SK-N-SH (cell line): ENCODE measurements at regions not wholly inside any gene's neighbourhood (a gene's known extent, or its start where the extent isn't known, plus 50 kb on each side); places are given as distances from the start of the nearest gene placed in this dataset.

Experiments
- CTCF ChIP-seq: fragments of 200-600 bp; sonication (generic); IDR thresholded peaks from 2 replicates; pipeline ENCODE4 v1.6.1; 2017; ENCODE audit warnings: antibody characterized with exemption, mild to moderate bottlenecking, moderate library complexity
- EP300 ChIP-seq, 2 experiments: IDR thresholded peaks; 2 replicates each; pipeline versions ENCODE4 v1.4.0 to v1.6.1; 2012; ENCODE audit warnings: borderline replicate concordance in 1 of 2, low read depth in 1 of 2, low read length in 1 of 2
- EZH2phosphoT487 ChIP-seq: fragments of 200-600 bp; sonication (generic); IDR thresholded peaks from 2 replicates; pipeline ENCODE4 v1.6.1; 2017; ENCODE audit warnings: low read depth, mixed run types, mild to moderate bottlenecking, antibody characterized with exemption, moderate library complexity, borderline replicate concordance
- GABPA ChIP-seq: IDR thresholded peaks from 2 replicates; pipeline ENCODE4 v1.4.0; 2012; ENCODE audit warnings: low read depth, mild to moderate bottlenecking
- MAX ChIP-seq: IDR thresholded peaks from 2 replicates; pipeline ENCODE4 v1.4.0; 2012; ENCODE audit warnings: low read depth
- POLR2AphosphoS5 ChIP-seq: IDR thresholded peaks from 2 replicates; pipeline ENCODE4 v1.6.1; 2012; ENCODE audit warnings: low read depth, low read length
- RCOR1 ChIP-seq: fragments of 150-350 bp; IDR thresholded peaks from 2 replicates; pipeline ENCODE4 v1.6.1; 2017; ENCODE audit warnings: antibody characterized with exemption, low read length
- REST ChIP-seq: IDR thresholded peaks from 2 replicates; pipeline ENCODE4 v1.6.1; 2012; ENCODE audit warnings: mild to moderate bottlenecking, low read depth, low read length, moderate library complexity
- SIN3A ChIP-seq: IDR thresholded peaks from 2 replicates; pipeline ENCODE4 v1.6.1; 2012; ENCODE audit warnings: low read depth, mild to moderate bottlenecking, low read length, moderate library complexity, borderline replicate concordance
- TAF1 ChIP-seq: IDR thresholded peaks from 2 replicates; pipeline ENCODE4 v1.6.1; 2012; ENCODE audit warnings: low read depth, mild to moderate bottlenecking, low read length, moderate library complexity, borderline replicate concordance
- TCF12 ChIP-seq: IDR thresholded peaks from 2 replicates; pipeline ENCODE4 v1.4.0; 2012
- USF1 ChIP-seq: IDR thresholded peaks from 2 replicates; pipeline ENCODE4 v1.4.0; 2012; ENCODE audit warnings: low read depth, borderline replicate concordance
- YY1 ChIP-seq: IDR thresholded peaks from 2 replicates; pipeline ENCODE4 v1.4.0; 2012; ENCODE audit warnings: low read depth, mild to moderate bottlenecking
- TF ChIP-seq, protein P1 (sequence below): fragments of 150-350 bp; IDR thresholded peaks from 2 replicates; pipeline ENCODE4 v1.6.1; 2016; ENCODE audit warnings: mild to moderate bottlenecking, low read depth, low read length

DNA sequence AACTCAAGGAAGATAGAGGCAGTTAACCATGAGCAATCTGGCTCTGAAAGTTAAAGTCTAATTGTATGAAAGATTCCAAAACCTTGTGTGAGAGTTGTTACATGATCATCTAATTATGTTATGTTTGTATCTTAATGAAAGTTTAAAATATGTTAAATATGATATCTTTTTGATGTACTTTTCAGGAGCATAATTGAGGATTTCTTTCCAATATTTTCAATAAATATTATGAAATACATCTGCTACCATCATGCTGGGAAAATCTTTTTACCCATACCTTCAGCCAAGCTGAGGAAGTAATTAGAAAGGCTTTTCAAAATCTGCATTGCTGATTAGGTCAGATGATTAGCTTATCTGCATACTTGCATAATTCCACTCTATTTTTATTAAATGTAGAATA lies 318.4 kb downstream of the KLF12 start:
- TF ChIP-seq REST (no peak), TAF1 (no peak), USF1 (no peak), RCOR1 (no peak), CTCF (no peak), MAX (no peak), YY1 (no peak), POLR2AphosphoS5 (no peak), TCF12 (no peak), EZH2phosphoT487 (no peak), EP300 (IDR thresholded peaks at IDR 0.05; ENCODE audit: borderline replicate concordance in 1 of 2, low read depth in 1 of 2, low read length in 1 of 2) (no peak), SIN3A (no peak), GABPA (no peak)
- TF ChIP-seq, protein P1, sequence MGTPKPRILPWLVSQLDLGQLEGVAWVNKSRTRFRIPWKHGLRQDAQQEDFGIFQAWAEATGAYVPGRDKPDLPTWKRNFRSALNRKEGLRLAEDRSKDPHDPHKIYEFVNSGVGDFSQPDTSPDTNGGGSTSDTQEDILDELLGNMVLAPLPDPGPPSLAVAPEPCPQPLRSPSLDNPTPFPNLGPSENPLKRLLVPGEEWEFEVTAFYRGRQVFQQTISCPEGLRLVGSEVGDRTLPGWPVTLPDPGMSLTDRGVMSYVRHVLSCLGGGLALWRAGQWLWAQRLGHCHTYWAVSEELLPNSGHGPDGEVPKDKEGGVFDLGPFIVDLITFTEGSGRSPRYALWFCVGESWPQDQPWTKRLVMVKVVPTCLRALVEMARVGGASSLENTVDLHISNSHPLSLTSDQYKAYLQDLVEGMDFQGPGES, result no peak
